ENCODE measurements at regions not wholly inside any gene's neighbourhood (a gene's known extent, or its start where the extent isn't known, plus 50 kb on each side); places are given as distances from the start of the nearest gene placed in this dataset.

DNA sequence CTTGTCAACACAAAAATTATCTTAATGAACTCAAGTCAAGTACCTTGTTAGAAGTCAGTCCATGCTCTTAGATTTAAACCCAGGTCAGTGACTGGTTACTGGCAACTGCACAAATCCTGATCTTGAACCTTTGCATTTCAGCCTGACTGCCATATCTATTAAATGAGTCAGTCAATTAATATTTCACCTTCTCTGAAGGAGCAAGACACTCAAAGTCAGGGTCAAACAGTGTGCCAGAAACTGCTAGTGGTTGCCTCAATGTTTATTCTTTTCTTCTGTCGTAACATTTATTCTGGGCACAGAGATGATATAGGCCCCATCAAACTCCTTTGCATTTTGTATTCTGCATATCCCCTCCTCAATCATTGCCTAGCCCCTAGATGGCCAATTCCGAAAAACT is 193.9 kb upstream of the MOCS1 start:
- intact Hi-C loops (cut with DNase I): no loop called here
- no peak for ATAC-seq
- WGBS, 3 donors: 75 to 86% (median 84%) methylated on average over 2 of the region's 2 CpGs

DNA sequence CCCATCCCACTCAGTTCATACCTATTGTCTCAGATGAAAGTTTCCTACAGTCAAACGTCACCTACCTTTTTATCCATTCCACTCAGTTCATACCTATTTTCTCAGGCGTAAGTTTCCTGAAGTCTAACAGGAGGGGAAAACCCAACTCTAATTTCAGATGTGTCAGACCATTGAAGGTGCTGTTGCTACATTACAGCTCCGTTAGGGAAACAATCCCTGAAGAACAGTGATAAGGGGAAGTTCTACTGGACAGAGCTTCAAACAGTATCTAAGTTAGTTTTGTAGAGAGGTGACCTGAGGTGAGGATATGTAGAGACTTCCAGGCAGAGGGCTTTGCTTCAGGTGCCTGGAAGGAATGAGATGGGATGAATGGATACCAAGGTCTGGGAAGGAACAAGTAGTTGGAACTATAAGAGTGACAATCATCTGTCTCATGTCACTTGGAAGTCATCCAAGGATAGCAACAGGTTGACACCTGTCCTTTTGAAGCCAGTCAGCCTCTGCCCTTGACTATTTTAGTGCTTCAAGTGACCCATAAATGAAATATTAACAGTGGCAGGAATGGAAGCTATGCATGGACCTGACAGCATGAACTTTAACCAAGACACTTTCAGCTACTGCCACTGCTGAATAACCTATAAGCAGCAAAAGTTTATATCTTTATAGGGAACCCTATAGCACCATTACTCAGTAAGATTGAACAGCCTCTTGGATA is 191.6 kb upstream of the MOCS1 start:
- Histone ChIP-seq H3K4me1 (no peaks in the 10 kb centered on the region), H3K4me3 (no peak overlapping the region), H3K9me3 (no peaks in the 10 kb centered on the region), H3K27me3 (ENCODE audit: insufficient read depth in 3 of 3, low read length in 2 of 3) (no peaks in the 10 kb centered on the region), H3K27ac (no peak overlapping the region), H3K36me3 (ENCODE audit: insufficient read depth in 1 of 2, low read depth in 1 of 2) (no peaks in the 10 kb centered on the region)
- DNase-seq (no peak), ATAC-seq (no peak)
- TF ChIP-seq, protein P1, sequence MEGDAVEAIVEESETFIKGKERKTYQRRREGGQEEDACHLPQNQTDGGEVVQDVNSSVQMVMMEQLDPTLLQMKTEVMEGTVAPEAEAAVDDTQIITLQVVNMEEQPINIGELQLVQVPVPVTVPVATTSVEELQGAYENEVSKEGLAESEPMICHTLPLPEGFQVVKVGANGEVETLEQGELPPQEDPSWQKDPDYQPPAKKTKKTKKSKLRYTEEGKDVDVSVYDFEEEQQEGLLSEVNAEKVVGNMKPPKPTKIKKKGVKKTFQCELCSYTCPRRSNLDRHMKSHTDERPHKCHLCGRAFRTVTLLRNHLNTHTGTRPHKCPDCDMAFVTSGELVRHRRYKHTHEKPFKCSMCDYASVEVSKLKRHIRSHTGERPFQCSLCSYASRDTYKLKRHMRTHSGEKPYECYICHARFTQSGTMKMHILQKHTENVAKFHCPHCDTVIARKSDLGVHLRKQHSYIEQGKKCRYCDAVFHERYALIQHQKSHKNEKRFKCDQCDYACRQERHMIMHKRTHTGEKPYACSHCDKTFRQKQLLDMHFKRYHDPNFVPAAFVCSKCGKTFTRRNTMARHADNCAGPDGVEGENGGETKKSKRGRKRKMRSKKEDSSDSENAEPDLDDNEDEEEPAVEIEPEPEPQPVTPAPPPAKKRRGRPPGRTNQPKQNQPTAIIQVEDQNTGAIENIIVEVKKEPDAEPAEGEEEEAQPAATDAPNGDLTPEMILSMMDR (IDR thresholded peaks at IDR 0.05): no peak
- intact Hi-C loops (cut with DNase I): no loop called here
- WGBS, 3 donors: 81 to 87% (median 85%) methylated on average over 3 of the region's 3 CpGs

More for the DNA sequence above, 193.9 kb upstream of the MOCS1 start:
- TF ChIP-seq, protein P1 (IDR thresholded peaks at IDR 0.05): no peak
- no peaks in the 10 kb centered on the region for H3K9me3 ChIP-seq
- H3K27ac ChIP-seq: no peak overlapping the region
- H3K4me1 ChIP-seq: no peaks in the 10 kb centered on the region
- no peak overlapping the region for H3K4me3 ChIP-seq
- no peaks in the 10 kb centered on the region for H3K36me3 ChIP-seq (ENCODE audit: insufficient read depth in 1 of 2, low read depth in 1 of 2)
- no peak for DNase-seq
- H3K27me3 ChIP-seq (ENCODE audit: insufficient read depth in 3 of 3, low read length in 2 of 3): no peaks in the 10 kb centered on the region

DNA sequence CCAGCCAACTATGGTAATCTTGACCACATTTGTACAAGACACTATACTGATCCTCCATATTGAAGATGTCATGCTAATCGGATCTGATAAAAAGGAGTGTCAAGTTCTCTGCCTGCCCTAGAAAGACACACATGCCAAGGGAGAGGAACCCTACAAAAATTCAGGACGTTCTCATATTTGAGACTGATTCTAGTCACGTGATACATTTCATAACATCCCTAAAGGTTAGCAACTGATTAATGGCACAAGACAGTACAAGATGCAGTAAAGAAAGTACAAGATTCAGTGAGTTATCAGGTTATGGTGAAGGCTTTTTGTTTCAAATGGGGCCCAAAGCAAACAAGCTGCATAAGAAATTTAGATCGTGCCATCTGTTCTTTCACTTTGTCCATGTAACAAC is 190.7 kb upstream of the MOCS1 start:
- intact Hi-C loops (cut with DNase I): no loop called here
- H3K27me3 ChIP-seq (ENCODE audit: insufficient read depth in 3 of 3, low read length in 2 of 3): no peaks in the 10 kb centered on the region
- 84 to 91% (median 88%) methylated on average over 4 of the region's 4 CpGs for whole genome bisulfite sequencing, 3 donors
- H3K4me3 ChIP-seq: no peak overlapping the region
- H3K27ac ChIP-seq: no peak overlapping the region
- no peaks in the 10 kb centered on the region for H3K36me3 ChIP-seq (ENCODE audit: insufficient read depth in 1 of 2, low read depth in 1 of 2)
- H3K4me1 ChIP-seq: no peaks in the 10 kb centered on the region
- H3K9me3 ChIP-seq: no peaks in the 10 kb centered on the region
- ATAC-seq (no peak), DNase-seq (no peak)
- TF ChIP-seq, protein P1 (IDR thresholded peaks at IDR 0.05): no peak

DNA sequence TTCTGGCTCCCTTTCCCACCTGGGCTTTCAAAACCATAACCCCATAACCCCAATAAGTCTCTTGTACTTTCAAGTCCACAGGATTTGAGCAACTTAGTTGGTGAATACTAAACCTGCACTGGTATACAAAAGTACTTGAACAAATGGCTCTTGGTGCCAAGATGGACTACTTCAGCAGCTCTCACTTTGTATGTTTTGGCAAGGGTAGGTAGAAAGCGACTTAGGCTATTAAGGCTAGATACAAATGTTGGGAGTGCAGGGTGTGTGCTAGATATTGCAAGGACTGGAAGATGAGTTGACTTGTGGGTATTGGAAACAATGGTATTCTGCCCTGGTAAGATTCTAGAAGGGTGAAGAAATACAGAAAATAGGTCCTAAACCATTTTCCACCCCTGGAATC is 182.6 kb upstream of the MOCS1 start:
- Histone ChIP-seq H3K9me3 (no peaks in the 10 kb centered on the region), H3K27me3 (ENCODE audit: insufficient read depth in 3 of 3, low read length in 2 of 3) (peaks cover 0 to 2% (median under 1%) of the 10 kb centered on the region in 3 donors), H3K27ac (no peak overlapping the region), H3K36me3 (ENCODE audit: insufficient read depth in 1 of 2, low read depth in 1 of 2) (no peaks in the 10 kb centered on the region), H3K4me3 (no peak overlapping the region), H3K4me1 (no peaks in the 10 kb centered on the region)
- DNase-seq: no peak
- 0 to 54% (median 0%) methylated on average over 1 of the region's 1 CpG for WGBS, 3 donors
- ATAC-seq: no peak
- intact Hi-C loops (cut with DNase I): loop anchor here in 1 of 2 donors (2.0 to 10.0 kb wide), 2 partner anchors 54 to 1628 kb away; partner anchors contain the start of gene PGC
- TF ChIP-seq, protein P1 (IDR thresholded peaks at IDR 0.05): no peak

DNA sequence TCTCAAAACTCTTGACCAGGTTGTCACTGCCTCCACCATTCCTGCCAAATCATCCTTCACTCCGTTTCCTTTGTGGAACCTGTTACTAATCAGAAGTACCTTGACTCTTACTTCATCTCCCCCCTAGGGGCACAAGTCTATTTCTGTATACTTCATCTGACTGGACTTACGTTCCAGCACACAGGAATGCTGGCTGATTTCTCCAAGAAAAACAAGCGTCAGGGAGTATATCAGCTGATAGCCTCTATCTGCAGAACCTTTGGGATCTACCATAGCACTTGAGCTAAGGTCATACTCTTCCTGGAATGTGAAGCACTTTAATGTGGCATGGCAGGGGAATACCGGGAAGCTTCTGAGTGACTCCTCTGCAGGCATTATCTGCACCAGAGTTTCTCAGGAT is 178.1 kb upstream of the MOCS1 start:
- Histone ChIP-seq H3K4me1 (no peaks in the 10 kb centered on the region), H3K27me3 (ENCODE audit: insufficient read depth in 3 of 3, low read length in 2 of 3) (peaks cover 0 to 2% (median 2%) of the 10 kb centered on the region in 3 donors), H3K4me3 (no peak overlapping the region), H3K9me3 (peaks cover 9% of the 10 kb centered on the region), H3K36me3 (ENCODE audit: insufficient read depth in 1 of 2, low read depth in 1 of 2) (no peaks in the 10 kb centered on the region), H3K27ac (no peak overlapping the region)
- ATAC-seq (no peak), DNase-seq (no peak)
- TF ChIP-seq, protein P1 (IDR thresholded peaks at IDR 0.05): no peak
- intact Hi-C loops (cut with DNase I): loop anchor here in 1 of 2 donors (10.0 kb wide), 1 partner anchor 1632 kb away; the partner anchor contains the start of gene PGC
- WGBS, 3 donors: 32 to 44% (median 37%) methylated on average over 4 of the region's 4 CpGs

All from psoas muscle (tissue), 7 donors.